ENCODE measurements at regions not wholly inside any gene's neighbourhood (a gene's known extent, or its start where the extent isn't known, plus 50 kb on each side); places are given as distances from the start of the nearest gene placed in this dataset.

GRCh38 chr14:22699801-22700564 is 55.8 kb upstream of the OR6J1 start:
- Mint-ChIP-seq H3K36me3 (peaks cover 3% of the 10 kb centered on the region), H3K27me3 (peaks cover 13% of the 10 kb centered on the region), H3K4me3 (no peak overlapping the region), H3K4me1 (ENCODE audit: low read depth) (no peaks in the 10 kb centered on the region), H3K27ac (no peak overlapping the region), H3K9me3 (ENCODE audit: low read depth) (no peaks in the 10 kb centered on the region)

- H3K4me3 Mint-ChIP-seq = peak overlapping the region; percentile 90
- no peaks in the 10 kb centered on the region for H3K9me3 Mint-ChIP-seq (ENCODE audit: low read depth)
- H3K36me3 Mint-ChIP-seq = no peaks in the 10 kb centered on the region
- H3K27ac Mint-ChIP-seq = peak overlapping the region; percentile 75
- H3K27me3 Mint-ChIP-seq = peaks cover 19% of the 10 kb centered on the region
- peaks cover 18% of the 10 kb centered on the region for H3K4me1 Mint-ChIP-seq (ENCODE audit: low read depth)
Measured at GRCh38 chr14:22713631-22713950, 52.9 kb upstream of the OXA1L start.

- Mint-ChIP-seq H3K27ac (no peak overlapping the region), H3K27me3 (peaks cover 8% of the 10 kb centered on the region), H3K36me3 (no peaks in the 10 kb centered on the region), H3K4me1 (ENCODE audit: low read depth) (peaks cover 18% of the 10 kb centered on the region), H3K9me3 (ENCODE audit: low read depth) (no peaks in the 10 kb centered on the region), H3K4me3 (no peak overlapping the region)
Measured at GRCh38 chr14:22715186-22715812, 51.2 kb upstream of the OXA1L start.

GRCh38 chr14:22715890-22716289 is 50.6 kb upstream of the OXA1L start:
- H3K36me3 Mint-ChIP-seq = no peaks in the 10 kb centered on the region
- peaks cover 18% of the 10 kb centered on the region for H3K4me1 Mint-ChIP-seq (ENCODE audit: low read depth)
- no peaks in the 10 kb centered on the region for H3K9me3 Mint-ChIP-seq (ENCODE audit: low read depth)
- peaks cover 6% of the 10 kb centered on the region for H3K27me3 Mint-ChIP-seq
- no peak overlapping the region for H3K4me3 Mint-ChIP-seq
- H3K27ac Mint-ChIP-seq = no peak overlapping the region

All from activated naive CD8-positive, alpha-beta T cell (primary cell).